Gastrocnemius medialis (tissue), 4 donors: ENCODE measurements at regions not wholly inside any gene's neighbourhood (a gene's known extent, or its start where the extent isn't known, plus 50 kb on each side); places are given as distances from the start of the nearest gene placed in this dataset.

Source experiments
- POLR2A ChIP-seq, 2 donors: fragments of 450-650 bp; IDR thresholded peaks; one replicate each; pipeline ENCODE4 v1.6.1; 2017; ENCODE audit warnings: antibody characterized with exemption in 2 of 2, mild to moderate bottlenecking in 2 of 2, moderate library complexity in 2 of 2
- TF ChIP-seq, protein P1 (sequence below), 5 experiments: fragments of 450-650 bp in 3 of 5; fragments of 200-600 bp in 2 of 5; sonication (generic) in 2 of 5; IDR thresholded peaks in 4 of 5; conservative IDR thresholded peaks in 1 of 5; 1 replicate in 4 of 5; 2 replicates in 1 of 5; pipeline ENCODE4 v1.5.1; 2016 to 2019; ENCODE audit warnings: antibody characterized with exemption in 5 of 5, mild to moderate bottlenecking in 3 of 5, moderate library complexity in 3 of 5

DNA sequence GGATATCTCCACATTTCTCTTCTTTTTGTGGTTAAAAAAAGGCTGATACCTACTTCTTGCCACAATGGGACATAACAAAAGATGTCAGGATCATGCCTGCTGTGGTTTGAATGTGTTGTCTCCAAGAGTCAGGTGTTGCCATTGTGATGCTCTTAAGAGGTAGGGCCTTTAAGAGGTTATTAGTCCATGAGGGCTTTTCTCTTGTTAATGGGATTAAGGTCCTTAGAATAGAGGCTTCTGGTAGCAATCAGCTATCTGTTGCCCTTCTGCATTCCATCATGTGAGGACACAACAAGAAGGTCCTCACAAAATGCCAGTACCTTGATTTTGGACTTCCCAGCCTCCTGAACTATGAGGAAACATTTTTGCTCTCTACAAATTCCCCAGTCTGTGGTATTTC is 191.4 kb downstream of the GBA3 start:
- TF ChIP-seq, protein P1, sequence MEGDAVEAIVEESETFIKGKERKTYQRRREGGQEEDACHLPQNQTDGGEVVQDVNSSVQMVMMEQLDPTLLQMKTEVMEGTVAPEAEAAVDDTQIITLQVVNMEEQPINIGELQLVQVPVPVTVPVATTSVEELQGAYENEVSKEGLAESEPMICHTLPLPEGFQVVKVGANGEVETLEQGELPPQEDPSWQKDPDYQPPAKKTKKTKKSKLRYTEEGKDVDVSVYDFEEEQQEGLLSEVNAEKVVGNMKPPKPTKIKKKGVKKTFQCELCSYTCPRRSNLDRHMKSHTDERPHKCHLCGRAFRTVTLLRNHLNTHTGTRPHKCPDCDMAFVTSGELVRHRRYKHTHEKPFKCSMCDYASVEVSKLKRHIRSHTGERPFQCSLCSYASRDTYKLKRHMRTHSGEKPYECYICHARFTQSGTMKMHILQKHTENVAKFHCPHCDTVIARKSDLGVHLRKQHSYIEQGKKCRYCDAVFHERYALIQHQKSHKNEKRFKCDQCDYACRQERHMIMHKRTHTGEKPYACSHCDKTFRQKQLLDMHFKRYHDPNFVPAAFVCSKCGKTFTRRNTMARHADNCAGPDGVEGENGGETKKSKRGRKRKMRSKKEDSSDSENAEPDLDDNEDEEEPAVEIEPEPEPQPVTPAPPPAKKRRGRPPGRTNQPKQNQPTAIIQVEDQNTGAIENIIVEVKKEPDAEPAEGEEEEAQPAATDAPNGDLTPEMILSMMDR (IDR thresholded peaks at IDR 0.05 in 4 of 5, conservative IDR thresholded peaks at IDR 0.05 in 1 of 5), result no peak
- TF ChIP-seq POLR2A (IDR thresholded peaks at IDR 0.05), result no peak
